CD4-positive, CD25-positive, alpha-beta regulatory T cell (primary cell): ENCODE measurements at regions not wholly inside any gene's neighbourhood (a gene's known extent, or its start where the extent isn't known, plus 50 kb on each side); places are given as distances from the start of the nearest gene placed in this dataset.

Experiments
- ATAC-seq, 2 donors: fragments of 150-1000 bp; cut with Tn5 transposase; one replicate each; pipeline ENCODE4 v1.10.0; 2021; ENCODE audit warnings: low read depth in 2 of 2, moderate number of reproducible peaks in 2 of 2, moderate library complexity in 1 of 2
- DNase-seq, 3 donors: peaks; one replicate each; pipeline versions ENCODE4 v3.0.0 to v3.0.0-alpha.2; 2012 to 2022; ENCODE audit warnings: mixed read lengths in 1 of 3
- H3K27ac ChIP-seq: one replicate; pipeline ENCODE4 v1.7.0; 2013; ENCODE audit warnings: mild to moderate bottlenecking, low read length; ENCODE audit not compliant: insufficient read depth, poor library complexity, severe bottlenecking
- H3K27me3 ChIP-seq: one replicate; pipeline ENCODE4 v1.7.0; 2013; ENCODE audit warnings: low read length; ENCODE audit not compliant: control insufficient read depth, insufficient read depth
- H3K36me3 ChIP-seq: one replicate; pipeline ENCODE4 v1.7.0; 2013; ENCODE audit warnings: mild to moderate bottlenecking, low read length, moderate library complexity; ENCODE audit not compliant: control insufficient read depth, insufficient read depth
- H3K4me1 ChIP-seq: 2 replicates; pipeline ENCODE4 v1.7.0; 2013; ENCODE audit warnings: mild to moderate bottlenecking, low read length; ENCODE audit not compliant: insufficient read depth, control insufficient read depth, poor library complexity, severe bottlenecking
- H3K4me3 ChIP-seq: one replicate; pipeline ENCODE4 v1.7.0; 2013; ENCODE audit warnings: low read depth, mild to moderate bottlenecking, low read length, moderate library complexity
- H3K9me3 ChIP-seq, 2 experiments: 1 replicate in 1 of 2; 2 replicates in 1 of 2; pipeline ENCODE4 v1.7.0; 2013; ENCODE audit warnings: low read length in 2 of 2, mild to moderate bottlenecking in 1 of 2, moderate library complexity in 1 of 2; ENCODE audit not compliant: control insufficient read depth in 2 of 2
- H3K27ac Mint-ChIP-seq, 3 donors: one replicate each; pipeline ENCODE4 v1.8.0; 2020 to 2022; ENCODE audit warnings: mild to moderate bottlenecking in 3 of 3, mixed read lengths in 3 of 3, moderate library complexity in 2 of 3
- H3K27me3 Mint-ChIP-seq: one replicate; pipeline ENCODE4 v1.8.0; 2022; ENCODE audit warnings: mild to moderate bottlenecking, mixed read lengths
- H3K36me3 Mint-ChIP-seq: one replicate; pipeline ENCODE4 v1.8.0; 2020; ENCODE audit warnings: mixed read lengths
- H3K4me1 Mint-ChIP-seq, 4 donors: one replicate each; pipeline ENCODE4 v1.8.0; 2020 to 2022; ENCODE audit warnings: mixed read lengths in 4 of 4, mild to moderate bottlenecking in 1 of 4
- H3K4me3 Mint-ChIP-seq, 4 donors: one replicate each; pipeline ENCODE4 v1.8.0; 2020 to 2022; ENCODE audit warnings: mild to moderate bottlenecking in 4 of 4, mixed read lengths in 4 of 4, moderate library complexity in 3 of 4
- H3K9me3 Mint-ChIP-seq, 7 donors: one replicate each; pipeline ENCODE4 v1.8.0; 2020 to 2022; ENCODE audit warnings: mixed read lengths in 7 of 7, mild to moderate bottlenecking in 3 of 7, moderate library complexity in 2 of 7

DNA sequence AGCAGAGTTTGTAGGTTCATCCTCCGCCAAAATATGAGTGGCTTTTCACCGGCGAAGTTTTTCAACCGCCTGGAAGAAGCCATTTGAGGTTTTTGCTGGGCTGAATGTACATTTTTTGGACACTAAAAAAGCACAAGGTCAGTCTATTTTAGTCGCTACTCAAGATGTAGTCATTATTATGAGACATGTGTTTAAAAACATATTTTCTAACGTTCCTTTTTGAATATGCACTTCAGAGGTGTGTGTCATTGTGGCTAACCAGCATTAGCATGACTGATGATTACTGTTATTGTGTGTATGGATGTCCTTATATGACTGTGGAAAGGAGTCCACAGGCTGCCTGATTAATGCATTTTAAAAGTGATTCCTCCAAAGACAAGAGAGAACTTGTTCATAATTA lies 605.4 kb downstream of the INHBA start:
- Histone ChIP-seq H3K36me3 (no peaks in the 10 kb centered on the region), H3K9me3 (no peaks in the 10 kb centered on the region), H3K4me1 (no peaks in the 10 kb centered on the region), H3K27me3 (no peaks in the 10 kb centered on the region), H3K4me3 (no peak overlapping the region), H3K27ac (no peak overlapping the region)
- ATAC-seq (no peak), DNase-seq (no peak)
- Mint-ChIP-seq H3K27ac (no peak overlapping the region), H3K36me3 (no peaks in the 10 kb centered on the region), H3K4me1 (no peaks in the 10 kb centered on the region), H3K4me3 (no peak overlapping the region), H3K27me3 (no peaks in the 10 kb centered on the region), H3K9me3 (peaks cover 0 to 21% (median 6%) of the 10 kb centered on the region in 7 donors)

- no peak for ATAC-seq
- H3K4me3 Mint-ChIP-seq = no peak overlapping the region
These were observed 606.0 kb downstream of the INHBA start for GRCh38 chr7:41096917-41097316.

GRCh38 chr7:41093141-41093540 lies 609.7 kb downstream of the INHBA start:
- DNase-seq = no peak
- H3K9me3 ChIP-seq = no peaks in the 10 kb centered on the region
- Mint-ChIP-seq H3K4me1 (no peaks in the 10 kb centered on the region), H3K27ac (no peak overlapping the region), H3K4me3 (no peak overlapping the region), H3K9me3 (peaks cover 0 to 14% (median 4%) of the 10 kb centered on the region in 7 donors), H3K36me3 (no peaks in the 10 kb centered on the region), H3K27me3 (no peaks in the 10 kb centered on the region)
- no peak overlapping the region for H3K27ac ChIP-seq
- H3K27me3 ChIP-seq = no peaks in the 10 kb centered on the region
- no peaks in the 10 kb centered on the region for H3K4me1 ChIP-seq
- no peaks in the 10 kb centered on the region for H3K36me3 ChIP-seq
- no peak for ATAC-seq
- no peak overlapping the region for H3K4me3 ChIP-seq

More at GRCh38 chr7:41096917-41097316, 606.0 kb downstream of the INHBA start:
- H3K4me1 ChIP-seq = no peaks in the 10 kb centered on the region
- Mint-ChIP-seq H3K36me3 (no peaks in the 10 kb centered on the region), H3K27me3 (no peaks in the 10 kb centered on the region), H3K9me3 (peaks cover 0 to 21% (median 6%) of the 10 kb centered on the region in 7 donors), H3K4me1 (no peaks in the 10 kb centered on the region), H3K27ac (no peak overlapping the region)
- H3K27ac ChIP-seq = no peak overlapping the region
- no peak overlapping the region for H3K4me3 ChIP-seq
- no peaks in the 10 kb centered on the region for H3K9me3 ChIP-seq
- H3K36me3 ChIP-seq = no peaks in the 10 kb centered on the region
- no peaks in the 10 kb centered on the region for H3K27me3 ChIP-seq
- DNase-seq = no peak

DNA sequence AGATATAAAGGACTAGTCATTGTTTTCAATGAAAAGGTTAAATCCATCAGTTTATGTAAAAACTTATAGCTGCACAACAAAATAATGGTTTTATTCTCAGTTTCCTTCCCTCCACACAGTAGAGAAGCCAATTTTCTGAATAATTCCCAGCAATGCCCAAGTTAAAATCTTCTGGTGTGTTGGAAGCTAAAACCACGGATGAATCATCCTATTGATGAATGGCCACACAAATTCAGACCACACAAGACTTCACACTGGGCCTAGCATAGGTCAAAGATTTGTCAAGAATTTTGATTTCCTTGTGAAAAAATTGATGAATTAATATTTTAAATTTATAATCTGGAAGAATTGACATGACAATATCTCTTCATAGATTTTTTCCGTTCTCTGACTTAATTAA lies 617.6 kb downstream of the INHBA start:
- Histone ChIP-seq H3K36me3 (no peaks in the 10 kb centered on the region), H3K27ac (no peak overlapping the region), H3K4me1 (no peaks in the 10 kb centered on the region), H3K4me3 (no peak overlapping the region), H3K27me3 (no peaks in the 10 kb centered on the region), H3K9me3 (no peaks in the 10 kb centered on the region)
- peaks cover 4 to 9% (median 6%) of the 10 kb centered on the region in 7 donors for H3K9me3 Mint-ChIP-seq
- H3K4me1 Mint-ChIP-seq = no peaks in the 10 kb centered on the region
- DNase-seq (no peak), ATAC-seq (no peak)
- H3K36me3 Mint-ChIP-seq = no peaks in the 10 kb centered on the region
- no peak overlapping the region for H3K4me3 Mint-ChIP-seq
- no peaks in the 10 kb centered on the region for H3K27me3 Mint-ChIP-seq
- no peak overlapping the region for H3K27ac Mint-ChIP-seq

DNA sequence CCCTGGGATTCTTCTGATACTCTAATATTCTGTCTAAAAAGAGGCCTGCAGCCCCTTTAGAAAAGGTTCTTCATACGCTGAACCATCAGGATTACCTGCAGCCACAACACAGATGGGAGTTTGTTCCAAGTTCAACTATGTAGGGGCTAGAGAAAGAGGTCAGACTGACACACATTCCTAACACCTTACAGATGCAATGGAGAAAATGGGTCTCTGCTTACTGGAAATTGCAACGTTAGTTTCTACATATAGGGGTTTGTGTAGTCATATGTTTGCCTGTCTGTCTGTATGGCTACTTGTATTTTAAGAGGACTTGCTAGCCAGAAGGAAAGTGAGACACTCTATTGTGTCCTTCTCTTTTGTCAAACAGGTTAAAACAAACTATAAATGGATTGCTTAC lies 618.5 kb downstream of the INHBA start:
- ATAC-seq = no peak
- Histone ChIP-seq H3K27ac (no peak overlapping the region), H3K4me3 (no peak overlapping the region), H3K27me3 (no peaks in the 10 kb centered on the region), H3K4me1 (no peaks in the 10 kb centered on the region), H3K9me3 (no peaks in the 10 kb centered on the region), H3K36me3 (no peaks in the 10 kb centered on the region)
- Mint-ChIP-seq H3K4me3 (no peak overlapping the region), H3K27me3 (no peaks in the 10 kb centered on the region), H3K4me1 (no peaks in the 10 kb centered on the region), H3K27ac (no peak overlapping the region), H3K36me3 (no peaks in the 10 kb centered on the region), H3K9me3 (peaks cover 2 to 9% (median 5%) of the 10 kb centered on the region in 7 donors)
- DNase-seq = no peak

GRCh38 chr7:41069635-41070034 lies 633.3 kb downstream of the INHBA start:
- Mint-ChIP-seq H3K27me3 (peaks cover 4% of the 10 kb centered on the region), H3K4me3 (no peak overlapping the region), H3K27ac (no peak overlapping the region), H3K9me3 (peaks cover 0 to 8% (median 4%) of the 10 kb centered on the region in 7 donors), H3K4me1 (no peaks in the 10 kb centered on the region), H3K36me3 (no peaks in the 10 kb centered on the region)
- no peaks in the 10 kb centered on the region for H3K36me3 ChIP-seq
- ATAC-seq = no peak
- no peaks in the 10 kb centered on the region for H3K27me3 ChIP-seq
- no peak for DNase-seq
- H3K4me1 ChIP-seq = no peaks in the 10 kb centered on the region
- no peak overlapping the region for H3K4me3 ChIP-seq
- no peak overlapping the region for H3K27ac ChIP-seq
- no peaks in the 10 kb centered on the region for H3K9me3 ChIP-seq

DNA sequence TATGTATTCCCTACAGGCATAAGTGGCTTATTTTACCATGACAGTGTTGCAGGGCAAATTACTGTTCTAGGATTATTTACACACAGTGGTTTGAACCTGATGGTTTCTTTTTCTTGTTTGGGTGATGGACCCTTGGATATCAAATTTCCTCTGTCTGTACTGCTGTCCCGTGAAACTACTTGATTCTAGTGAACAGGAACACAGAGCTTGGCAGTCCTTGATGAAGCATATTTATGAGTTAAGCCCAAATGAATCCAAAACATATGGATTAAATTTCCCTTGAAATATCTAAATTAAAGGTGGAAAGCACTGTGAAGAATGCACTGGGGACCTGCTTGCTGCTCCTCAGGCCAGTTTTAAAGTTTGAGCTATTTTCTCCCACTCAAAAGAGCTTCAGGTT lies 635.3 kb downstream of the INHBA start:
- H3K4me1 ChIP-seq = no peaks in the 10 kb centered on the region
- Mint-ChIP-seq H3K27ac (no peak overlapping the region), H3K4me3 (no peak overlapping the region), H3K4me1 (no peaks in the 10 kb centered on the region), H3K9me3 (peaks cover 0 to 5% (median 2%) of the 10 kb centered on the region in 7 donors), H3K36me3 (no peaks in the 10 kb centered on the region), H3K27me3 (peaks cover 4% of the 10 kb centered on the region)
- H3K9me3 ChIP-seq = peaks cover 0 to 1% of the 10 kb centered on the region in 2 experiments
- no peak overlapping the region for H3K27ac ChIP-seq
- no peaks in the 10 kb centered on the region for H3K36me3 ChIP-seq
- H3K4me3 ChIP-seq = no peak overlapping the region
- ATAC-seq (no peak), DNase-seq (no peak)
- no peaks in the 10 kb centered on the region for H3K27me3 ChIP-seq

GRCh38 chr7:41065663-41066062 lies 637.2 kb downstream of the INHBA start:
- Mint-ChIP-seq H3K27me3 (no peaks in the 10 kb centered on the region), H3K36me3 (no peaks in the 10 kb centered on the region), H3K4me3 (no peak overlapping the region), H3K4me1 (no peaks in the 10 kb centered on the region), H3K27ac (no peak overlapping the region), H3K9me3 (peaks cover 0 to 7% (median 0%) of the 10 kb centered on the region in 7 donors)
- Histone ChIP-seq H3K27ac (no peak overlapping the region), H3K36me3 (no peaks in the 10 kb centered on the region), H3K4me3 (no peak overlapping the region), H3K9me3 (peaks cover 0 to 1% of the 10 kb centered on the region in 2 experiments), H3K4me1 (no peaks in the 10 kb centered on the region), H3K27me3 (no peaks in the 10 kb centered on the region)
- ATAC-seq = no peak
- DNase-seq = no peak
